C1 segment of cervical spinal cord (tissue), 14 donors: ENCODE measurements at regions not wholly inside any gene's neighbourhood (a gene's known extent, or its start where the extent isn't known, plus 50 kb on each side); places are given as distances from the start of the nearest gene placed in this dataset.
"Not testable (repeated sequence)": the region's sequence is repeated elsewhere in the genome, so short reads cannot be mapped to it uniquely, and the experiment has no call there.

Experiments
- DNase-seq, 14 donors: peaks; one replicate each; lab custom pipeline; 2025; lab: John Stamatoyannopoulos, UW

GRCh38 chr9:104195142-104195541 is 101.0 kb downstream of the SMC2 start:
- not testable (repeated sequence) for DNase-seq

GRCh38 chr9:104200456-104200994 is 106.4 kb downstream of the SMC2 start:
- no peak for DNase-seq

GRCh38 chr9:104206766-104207165 is 112.7 kb downstream of the SMC2 start:
- DNase-seq = no peak

GRCh38 chr9:104209387-104209786 is 115.3 kb downstream of the SMC2 start:
- DNase-seq = no peak

GRCh38 chr9:104227108-104227507 is 133.0 kb downstream of the SMC2 start:
- no peak for DNase-seq

- no peak for DNase-seq
These were observed 138.8 kb downstream of the SMC2 start for GRCh38 chr9:104232781-104233341.

- no peak for DNase-seq
These were observed 139.3 kb downstream of the SMC2 start for GRCh38 chr9:104233366-104233765.

- not testable (repeated sequence) for DNase-seq
These were observed 140.7 kb downstream of the SMC2 start for GRCh38 chr9:104234632-104235337.

GRCh38 chr9:104235347-104236120 is 141.4 kb downstream of the SMC2 start:
- not testable (repeated sequence) for DNase-seq

GRCh38 chr9:104238668-104239067 is 144.6 kb downstream of the SMC2 start:
- no peak for DNase-seq

- DNase-seq = no peak
These were observed 146.8 kb downstream of the SMC2 start for GRCh38 chr9:104240890-104241289.

GRCh38 chr9:104245925-104246324 is 151.8 kb downstream of the SMC2 start:
- no peak for DNase-seq

GRCh38 chr9:104247899-104248460 is 153.9 kb downstream of the SMC2 start:
- DNase-seq = no peak

- no peak for DNase-seq
These were observed 162.1 kb downstream of the SMC2 start for GRCh38 chr9:104256031-104256695.

GRCh38 chr9:104256696-104257062 is 162.6 kb downstream of the SMC2 start:
- no peak for DNase-seq

- no peak for DNase-seq
These were observed 164.3 kb downstream of the SMC2 start for GRCh38 chr9:104258296-104259011.

GRCh38 chr9:104260004-104260403 is 165.9 kb downstream of the SMC2 start:
- no peak for DNase-seq

- DNase-seq = no peak
These were observed 169.8 kb downstream of the SMC2 start for GRCh38 chr9:104263942-104264341.

GRCh38 chr9:104264431-104264830 is 170.3 kb downstream of the SMC2 start:
- DNase-seq = no peak

GRCh38 chr9:104269374-104269773 is 175.3 kb downstream of the SMC2 start:
- DNase-seq = no peak
